HG03159 (cell line): ENCODE measurements at regions not wholly inside any gene's neighbourhood (a gene's known extent, or its start where the extent isn't known, plus 50 kb on each side); places are given as distances from the start of the nearest gene placed in this dataset.
A peak's percentile ranks its signal among the peaks of the same experiment; 100 is the strongest.

Experiments used
- ATAC-seq: cut with Tn5 transposase; IDR thresholded peaks from one replicate; pipeline ENCODE4 v1.9.1; 2021; ENCODE audit warnings: mild to moderate bottlenecking, moderate library complexity; ENCODE audit not compliant: unreplicated experiment

- peak; percentile 98 for ATAC-seq
Measured at GRCh38 chr6:163661272-163661671, 246.8 kb downstream of the QKI start.

- ATAC-seq, result no peak
Measured at GRCh38 chr6:163659803-163660202, 245.3 kb downstream of the QKI start.

GRCh38 chr6:163655217-163656121 is 241.0 kb downstream of the QKI start:
- ATAC-seq, result peak; percentile 61

DNA sequence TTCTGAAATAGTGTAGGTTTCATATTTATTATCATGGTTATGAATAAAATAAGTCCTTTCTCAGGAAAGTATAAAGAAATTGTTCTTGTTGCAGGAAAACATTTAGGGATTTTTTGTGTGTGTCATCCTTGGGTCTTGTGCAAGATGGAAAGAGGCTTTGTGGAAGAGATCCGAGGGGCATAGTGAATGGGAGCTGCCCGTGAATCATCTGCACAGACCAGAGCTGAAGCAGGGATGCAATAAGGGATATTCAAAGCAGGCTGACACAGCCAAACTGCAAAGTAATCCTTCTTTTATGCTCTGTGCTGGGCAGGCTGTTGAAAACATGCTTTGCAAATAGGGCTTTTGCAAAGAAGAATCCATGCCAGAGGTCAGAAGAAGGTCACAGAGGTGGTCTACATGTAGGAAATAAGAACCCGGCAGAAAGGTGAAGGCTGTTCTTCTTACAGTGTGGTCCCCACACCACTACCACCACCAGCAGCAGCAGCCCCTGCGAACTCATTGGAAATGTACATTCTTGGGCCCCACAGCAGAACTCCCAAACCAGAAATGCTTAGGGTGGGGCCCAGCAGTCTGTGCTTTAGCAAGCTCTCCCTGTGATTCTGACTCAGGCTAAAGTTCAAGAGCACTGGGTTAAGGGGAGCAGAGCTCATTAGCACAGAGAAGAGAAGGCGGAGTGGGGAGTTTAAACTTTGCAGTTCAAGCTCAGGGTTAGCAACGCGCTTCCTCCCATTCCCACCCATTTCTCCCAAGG is 237.6 kb downstream of the QKI start:
- ATAC-seq, result no peak

DNA sequence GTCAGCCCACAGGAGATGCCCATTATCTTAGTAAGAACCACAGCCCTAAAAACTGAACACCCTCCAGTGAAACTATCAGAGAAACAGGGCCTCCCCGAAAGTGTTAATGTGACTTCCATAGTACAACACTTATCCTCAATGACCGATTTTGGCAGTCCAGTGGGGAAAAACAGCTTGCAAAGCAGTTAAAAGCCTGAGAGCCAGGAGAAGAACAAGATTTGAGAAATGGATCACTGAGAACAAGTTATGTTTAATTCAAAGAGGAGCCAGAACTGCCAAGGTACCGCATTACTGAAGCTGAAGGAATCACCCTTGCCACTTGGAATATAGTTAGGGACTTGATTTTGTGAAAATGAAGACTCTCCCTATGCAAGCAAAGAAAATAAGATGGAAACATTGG is 236.9 kb downstream of the QKI start:
- no peak for ATAC-seq

GRCh38 chr6:163648868-163649267 is 234.3 kb downstream of the QKI start:
- no peak for ATAC-seq

- ATAC-seq, result no peak
Measured at GRCh38 chr6:163647624-163648023, 233.1 kb downstream of the QKI start.

DNA sequence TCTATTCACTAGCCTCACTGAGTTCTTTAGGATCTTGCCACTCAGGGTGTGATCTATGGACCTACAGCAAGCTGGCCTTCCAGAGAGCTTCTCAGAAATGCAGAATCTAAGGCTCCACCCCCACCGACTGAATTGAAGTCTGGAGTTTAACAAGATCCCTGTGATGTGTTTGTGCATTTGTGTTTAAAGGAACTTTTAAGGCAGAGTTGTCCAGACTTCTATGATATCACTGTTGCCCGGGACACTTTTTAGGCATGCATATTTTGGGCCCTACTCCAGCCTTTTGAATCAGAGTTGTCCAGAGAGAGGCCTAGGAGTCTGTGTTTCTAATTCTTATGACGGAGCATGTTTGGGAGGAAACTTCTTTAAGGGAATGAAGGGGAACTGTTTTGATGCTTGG is 232.3 kb downstream of the QKI start:
- ATAC-seq, result no peak

DNA sequence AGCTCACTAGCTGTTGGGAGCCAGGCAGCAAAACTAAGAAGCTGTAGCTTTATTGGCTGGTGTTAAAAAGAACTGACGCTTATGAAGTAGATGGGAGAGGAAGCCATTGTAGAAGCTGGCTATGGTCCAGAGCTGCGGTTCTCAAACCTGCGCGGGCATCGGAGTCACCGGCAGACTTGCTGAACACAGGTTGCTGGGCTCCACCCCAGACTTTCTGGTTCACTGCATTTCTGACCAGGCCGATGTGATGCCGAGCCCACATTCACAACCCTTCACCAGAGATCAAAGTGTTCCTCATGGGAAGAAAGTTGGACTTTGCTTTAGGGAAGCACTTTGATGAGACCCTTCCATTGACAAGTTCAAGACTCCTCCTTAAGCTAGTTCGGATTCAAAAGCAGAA is 231.6 kb downstream of the QKI start:
- ATAC-seq, result no peak

- ATAC-seq, result no peak
Measured at GRCh38 chr6:163645560-163645959, 231.0 kb downstream of the QKI start.

GRCh38 chr6:163643866-163644265 is 229.3 kb downstream of the QKI start:
- no peak for ATAC-seq

DNA sequence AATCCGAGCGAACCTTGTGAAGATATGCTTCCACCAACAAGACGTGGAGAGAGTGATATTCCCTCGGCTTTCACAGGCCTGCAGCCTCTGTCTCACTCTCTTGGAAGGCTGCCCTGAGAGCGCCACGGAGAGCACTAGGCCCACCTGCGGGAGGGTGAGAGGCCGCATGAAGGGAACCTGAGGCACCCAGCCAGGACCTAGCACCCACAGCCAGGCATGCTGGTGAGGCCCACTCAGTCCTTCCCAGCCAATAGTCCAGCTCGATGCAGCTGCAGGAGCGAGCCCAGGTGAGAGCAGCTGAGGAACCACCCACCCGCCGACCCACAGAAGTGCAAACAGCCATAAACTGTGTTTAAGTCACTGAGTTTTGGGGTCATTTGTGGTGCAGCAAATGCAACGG is 227.2 kb downstream of the QKI start:
- ATAC-seq, result no peak

DNA sequence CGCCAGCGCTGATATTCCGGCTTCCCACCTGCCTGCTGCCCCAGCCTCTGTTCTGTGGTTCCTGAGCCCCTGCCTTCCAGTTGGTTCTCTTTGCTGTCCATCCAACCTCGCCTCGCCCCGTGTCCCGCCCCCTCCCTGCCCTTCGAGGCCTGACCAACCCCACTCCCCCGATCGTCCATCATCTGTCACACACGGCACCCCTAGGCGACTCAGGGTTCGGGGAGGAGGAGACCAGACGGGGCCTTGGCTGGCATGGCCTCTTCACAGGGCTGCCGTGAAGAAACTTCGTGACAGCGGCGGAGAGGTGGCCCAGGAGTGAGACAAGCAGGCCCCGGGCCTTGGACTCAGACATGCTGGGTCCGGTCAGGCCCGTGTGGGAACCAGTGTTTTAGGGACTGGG is 226.1 kb downstream of the QKI start:
- ATAC-seq, result no peak

DNA sequence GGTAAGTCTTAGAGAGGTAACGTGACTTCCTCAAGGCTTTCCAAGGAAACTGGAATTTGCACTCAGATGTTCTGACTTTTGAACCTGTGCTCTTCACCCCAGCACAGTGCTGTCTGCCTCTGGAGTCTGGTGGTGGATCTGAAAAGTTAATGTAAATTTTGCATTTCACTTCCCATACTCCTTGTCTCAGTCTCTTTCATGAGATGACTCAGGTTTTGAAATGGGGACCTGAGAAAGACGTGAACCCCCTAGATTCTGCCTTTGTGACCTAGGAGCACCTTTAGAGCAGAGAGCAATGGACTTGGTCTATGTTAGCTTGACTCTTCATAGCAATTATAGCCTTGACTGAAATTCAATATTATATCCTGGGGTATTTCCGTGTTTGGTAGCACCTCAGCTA is 223.0 kb downstream of the QKI start:
- ATAC-seq, result peak; percentile 87

- no peak for ATAC-seq
Measured at GRCh38 chr6:163635731-163636364, 221.3 kb downstream of the QKI start.

- no peak for ATAC-seq
Measured at GRCh38 chr6:163635315-163635714, 220.8 kb downstream of the QKI start.

GRCh38 chr6:163634211-163635171 is 220.0 kb downstream of the QKI start:
- no peak for ATAC-seq

- no peak for ATAC-seq
Measured at GRCh38 chr6:163630991-163631390, 216.5 kb downstream of the QKI start.

DNA sequence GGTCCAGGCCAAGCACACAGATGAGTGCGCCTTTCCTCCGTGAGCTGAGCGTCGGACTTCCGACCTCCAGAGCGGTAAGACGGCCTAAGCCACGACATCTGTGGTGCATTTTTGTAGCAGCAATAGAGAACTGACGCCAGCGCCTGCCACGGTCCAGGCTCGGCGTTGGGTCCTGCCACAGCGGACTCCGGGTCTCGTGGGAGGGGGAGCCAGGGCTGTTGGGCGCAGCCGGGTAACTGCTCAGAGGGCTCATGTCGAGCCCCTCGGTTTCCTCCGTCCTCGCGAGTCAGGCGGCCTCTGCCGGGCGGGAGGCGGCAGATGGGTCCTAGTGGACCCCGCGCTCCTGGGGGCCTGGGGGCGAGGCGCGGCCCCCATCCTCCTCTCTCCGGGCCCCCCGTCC is 216.1 kb downstream of the QKI start:
- ATAC-seq, result no peak

GRCh38 chr6:163630096-163630495 is 215.6 kb downstream of the QKI start:
- ATAC-seq, result no peak
